ENCODE measurements at regions not wholly inside any gene's neighbourhood (a gene's known extent, or its start where the extent isn't known, plus 50 kb on each side); places are given as distances from the start of the nearest gene placed in this dataset.

GRCh38 chr17:6239241-6239798 lies 169.1 kb downstream of the WSCD1 start:
- H4K20me1 ChIP-seq (ENCODE audit: control insufficient read depth, insufficient read depth), result no peaks in the 10 kb centered on the region
- ChIA-PET SMC1A (ENCODE audit: uncharacterized antibody, unreplicated experiment) (no interaction called here), RAD21 (ENCODE audit: unreplicated experiment) (no interaction called here), CTCF (no interaction called here), POLR2A (no interaction called here)
- no peaks in the 10 kb centered on the region for H3K4me1 ChIP-seq (ENCODE audit: control insufficient read depth, insufficient read depth, low read length)
- intact Hi-C loops (cut with micrococcal nuclease; ENCODE audit: unreplicated experiment) (no loop called here), in situ Hi-C loops (cut with MboI) (no loop called here)
- no peaks in the 10 kb centered on the region for H3K79me2 ChIP-seq (ENCODE audit: control insufficient read depth, insufficient read depth, low read length)
- no peak overlapping the region for H3K4me2 ChIP-seq (ENCODE audit: control insufficient read depth, insufficient read depth)
- no peak for FAIRE-seq
- no peak for DNase-seq (ENCODE audit: low read depth, low spot score)
- BruUV-seq (replicated peaks), result no TSS peak
- WGBS (ENCODE audit: insufficient coverage, insufficient replicate concordance, low lambda C conversion rate, missing lambda C conversion rate), result 11% methylated on average over 6 of the region's 10 CpGs
- H3K27me3 ChIP-seq (replicated peaks in 1 of 2; ENCODE audit: control insufficient read depth in 2 of 2, insufficient read depth in 2 of 2, low read length in 1 of 2), result no peaks in the 10 kb centered on the region; a peak in 1 of 4 replicates
- H3K4me3 ChIP-seq, result no peak overlapping the region
- no peak overlapping the region for H3K9ac ChIP-seq (ENCODE audit: control insufficient read depth, insufficient read depth, low read length)
- no peak for ATAC-seq
- no peak overlapping the region for H3K27ac ChIP-seq (ENCODE audit: control insufficient read depth, insufficient read depth)
- no peak for TF ChIP-seq CHD4 (IDR thresholded peaks at IDR 0.05)
- no peak for TF ChIP-seq MEF2A (IDR thresholded peaks at IDR 0.05; ENCODE audit: insufficient read depth, low read depth, low read length)
- TF ChIP-seq EZH2 (IDR thresholded peaks at IDR 0.05; ENCODE audit: borderline replicate concordance, control insufficient read depth, low read depth, low read length), result no peak
- TF ChIP-seq TCF7 (IDR thresholded peaks at IDR 0.05; ENCODE audit: borderline replicate concordance), result no peak
- TF ChIP-seq ESRRA (IDR thresholded peaks at IDR 0.05; ENCODE audit: low read length), result no peak
- TF ChIP-seq TARDBP (IDR thresholded peaks at IDR 0.05; ENCODE audit: borderline replicate concordance), result no peak
- no peak for TF ChIP-seq CBX3 (IDR thresholded peaks at IDR 0.05; ENCODE audit: borderline replicate concordance, low read depth)
- TF ChIP-seq JUNB (IDR thresholded peaks at IDR 0.05), result no peak
- TF ChIP-seq, protein P1, sequence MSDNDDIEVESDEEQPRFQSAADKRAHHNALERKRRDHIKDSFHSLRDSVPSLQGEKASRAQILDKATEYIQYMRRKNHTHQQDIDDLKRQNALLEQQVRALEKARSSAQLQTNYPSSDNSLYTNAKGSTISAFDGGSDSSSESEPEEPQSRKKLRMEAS (IDR thresholded peaks at IDR 0.05; ENCODE audit: low read depth, low read length), result no peak
- TF ChIP-seq TAF1 (IDR thresholded peaks at IDR 0.05; ENCODE audit: borderline replicate concordance, low read depth, low read length), result no peak
- no peaks in the 10 kb centered on the region for H3K36me3 ChIP-seq (ENCODE audit: control insufficient read depth in 2 of 2, insufficient read depth in 2 of 2, low read length in 1 of 2)
- H2AFZ ChIP-seq (ENCODE audit: control insufficient read depth, low read depth, low read length), result no peak overlapping the region
- no peaks in the 10 kb centered on the region for H3K9me3 ChIP-seq (replicated peaks; ENCODE audit: control insufficient read depth, insufficient read depth, low read length)
